22Rv1 (cell line): ENCODE measurements at regions not wholly inside any gene's neighbourhood (a gene's known extent, or its start where the extent isn't known, plus 50 kb on each side); places are given as distances from the start of the nearest gene placed in this dataset.

Experiments
- CTCF ChIP-seq: fragments of 450-650 bp; IDR thresholded peaks from 2 replicates; pipeline ENCODE4 v1.5.1; 2017; ENCODE audit warnings: mild to moderate bottlenecking
- ZFX ChIP-seq: fragments of 450-650 bp; IDR thresholded peaks from 2 replicates; pipeline ENCODE4 v1.6.1; 2017; ENCODE audit warnings: antibody characterized with exemption, borderline replicate concordance

GRCh38 chr2:186024921-186025320 is 286.3 kb downstream of the FSIP2 start:
- TF ChIP-seq CTCF, result no peak
- TF ChIP-seq ZFX, result no peak
